ENCODE measurements at regions not wholly inside any gene's neighbourhood (a gene's known extent, or its start where the extent isn't known, plus 50 kb on each side); places are given as distances from the start of the nearest gene placed in this dataset.

DNA sequence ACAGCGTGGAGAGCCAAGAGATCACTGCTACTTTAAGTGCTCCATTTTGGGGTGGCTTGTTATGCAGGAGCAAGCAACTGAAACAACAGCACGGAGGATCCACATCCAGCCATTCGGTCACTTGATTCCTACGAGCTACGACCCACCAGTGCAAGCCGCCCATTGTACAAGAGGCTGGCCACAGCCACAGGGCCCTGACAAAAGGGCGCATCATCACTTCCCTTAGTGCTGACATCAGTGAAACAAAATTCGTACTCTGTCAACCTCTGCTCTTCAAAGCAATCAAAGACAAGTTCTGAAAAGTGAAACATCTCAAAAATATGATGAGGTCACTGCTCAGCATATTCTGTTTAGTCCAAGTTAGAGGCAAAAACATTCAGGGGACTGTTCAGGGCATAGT is 168.4 kb downstream of the GADD45G start (continued):
- TF ChIP-seq EZH2phosphoT487 (IDR thresholded peaks at IDR 0.05; ENCODE audit: borderline replicate concordance) (no peak), POLR2AphosphoS5 (IDR thresholded peaks at IDR 0.05; ENCODE audit: low read depth, low read length) (no peak), EZH2 (IDR thresholded peaks at IDR 0.05) (no peak)
- TF ChIP-seq, protein P1, sequence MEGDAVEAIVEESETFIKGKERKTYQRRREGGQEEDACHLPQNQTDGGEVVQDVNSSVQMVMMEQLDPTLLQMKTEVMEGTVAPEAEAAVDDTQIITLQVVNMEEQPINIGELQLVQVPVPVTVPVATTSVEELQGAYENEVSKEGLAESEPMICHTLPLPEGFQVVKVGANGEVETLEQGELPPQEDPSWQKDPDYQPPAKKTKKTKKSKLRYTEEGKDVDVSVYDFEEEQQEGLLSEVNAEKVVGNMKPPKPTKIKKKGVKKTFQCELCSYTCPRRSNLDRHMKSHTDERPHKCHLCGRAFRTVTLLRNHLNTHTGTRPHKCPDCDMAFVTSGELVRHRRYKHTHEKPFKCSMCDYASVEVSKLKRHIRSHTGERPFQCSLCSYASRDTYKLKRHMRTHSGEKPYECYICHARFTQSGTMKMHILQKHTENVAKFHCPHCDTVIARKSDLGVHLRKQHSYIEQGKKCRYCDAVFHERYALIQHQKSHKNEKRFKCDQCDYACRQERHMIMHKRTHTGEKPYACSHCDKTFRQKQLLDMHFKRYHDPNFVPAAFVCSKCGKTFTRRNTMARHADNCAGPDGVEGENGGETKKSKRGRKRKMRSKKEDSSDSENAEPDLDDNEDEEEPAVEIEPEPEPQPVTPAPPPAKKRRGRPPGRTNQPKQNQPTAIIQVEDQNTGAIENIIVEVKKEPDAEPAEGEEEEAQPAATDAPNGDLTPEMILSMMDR (IDR thresholded peaks at IDR 0.05 in 2 of 3, conservative IDR thresholded peaks at IDR 0.05 in 1 of 3; ENCODE audit: borderline replicate concordance in 1 of 3, insufficient read depth in 1 of 3, low read depth in 2 of 3, low read length in 2 of 3) = no peak

DNA sequence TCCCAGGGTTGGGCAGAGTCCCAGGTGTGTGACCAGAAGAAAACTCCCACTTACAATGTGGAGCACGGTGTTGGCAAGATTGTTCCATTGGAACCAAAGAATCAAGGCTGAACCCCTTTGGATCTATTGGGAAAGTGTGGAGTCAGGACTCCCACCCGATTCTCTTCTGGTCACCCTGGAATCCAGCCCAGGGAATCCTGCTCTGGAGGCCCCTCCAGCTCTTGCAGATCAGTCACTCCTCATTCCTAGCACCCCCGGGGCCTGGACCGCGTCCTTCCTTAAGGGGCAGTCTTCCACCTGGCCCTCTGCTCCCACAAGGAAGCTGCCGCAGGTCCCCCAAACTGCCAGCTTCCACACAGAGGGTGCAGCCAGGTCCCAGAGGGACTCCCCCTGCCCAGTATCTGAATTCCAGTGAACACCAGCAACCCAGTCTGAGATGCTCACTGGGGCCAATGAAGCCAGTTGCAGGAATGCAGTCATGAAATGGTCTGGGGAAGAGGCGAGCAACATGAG is 170.1 kb downstream of the GADD45G start:
- H3K79me2 ChIP-seq (ENCODE audit: insufficient read depth, low read length) = no peaks in the 10 kb centered on the region
- H4K20me1 ChIP-seq (ENCODE audit: insufficient read depth) = no peaks in the 10 kb centered on the region
- H3K9me3 ChIP-seq (ENCODE audit: control insufficient read depth in 1 of 2, insufficient read depth in 1 of 2, low read depth in 1 of 2, low read length in 2 of 2) = no peaks in the 10 kb centered on the region
- RAD21 ChIA-PET (ENCODE audit: low non-redundant PET in 1 of 2, low total read pairs in 2 of 2, uncharacterized antibody in 2 of 2, unreplicated experiment in 2 of 2) = no interaction called here
- BruUV-seq (replicated peaks) = no TSS peak
- intact Hi-C loops (cut with micrococcal nuclease) = no loop called here
- H3K9ac ChIP-seq (ENCODE audit: low read length) = no peak overlapping the region
- POLR2A ChIA-PET = no interaction called here
- H2AFZ ChIP-seq (ENCODE audit: low read depth, low read length, poor library complexity, severe bottlenecking) = no peak overlapping the region
- CTCF ChIA-PET = no interaction called here
- ATAC-seq (no peak), DNase-seq (ENCODE audit: low read depth, low spot score) (no peak)
- H3K9me2 ChIP-seq (ENCODE audit: insufficient read depth) = no peaks in the 10 kb centered on the region
- no peak overlapping the region for H3K4me3 ChIP-seq (replicated peaks in 1 of 2; ENCODE audit: low read depth in 1 of 2, low read length in 2 of 2)
- H3K27me3 ChIP-seq (ENCODE audit: insufficient read depth, low read length) = peaks cover 41% of the 10 kb centered on the region
- TF ChIP-seq TCF7L2 (IDR thresholded peaks at IDR 0.05; ENCODE audit: borderline replicate concordance, extremely low read depth, insufficient read depth, insufficient read length) (no peak), POLR2AphosphoS5 (IDR thresholded peaks at IDR 0.05; ENCODE audit: low read depth, low read length) (no peak), SRF (IDR thresholded peaks at IDR 0.05; ENCODE audit: low read depth) (no peak), CBX3 (IDR thresholded peaks at IDR 0.05; ENCODE audit: low read depth) (no peak), RAD21 (IDR thresholded peaks at IDR 0.05; ENCODE audit: low read depth) (no peak), SIN3A (IDR thresholded peaks at IDR 0.05; ENCODE audit: low read depth) (no peak), SP1 (IDR thresholded peaks at IDR 0.05; ENCODE audit: low read depth) (no peak), ZFX (IDR thresholded peaks at IDR 0.05) (no peak), EZH2phosphoT487 (IDR thresholded peaks at IDR 0.05; ENCODE audit: borderline replicate concordance) (no peak), ELF1 (IDR thresholded peaks at IDR 0.05; ENCODE audit: borderline replicate concordance, low read depth) (no peak), JUND (IDR thresholded peaks at IDR 0.05) (no peak), ZNF274 (IDR thresholded peaks at IDR 0.05; ENCODE audit: low read depth, low read length) (no peak), EGR1 (IDR thresholded peaks at IDR 0.05; ENCODE audit: low read depth) (no peak), EZH2 (IDR thresholded peaks at IDR 0.05) (no peak), CEBPB (IDR thresholded peaks at IDR 0.05; ENCODE audit: low read depth) (no peak), YY1 (IDR thresholded peaks at IDR 0.05; ENCODE audit: extremely low read depth, insufficient replicate concordance, low read depth, low read length) (no peak)
- TF ChIP-seq, protein P1 (IDR thresholded peaks at IDR 0.05 in 2 of 3, conservative IDR thresholded peaks at IDR 0.05 in 1 of 3; ENCODE audit: borderline replicate concordance in 1 of 3, insufficient read depth in 1 of 3, low read depth in 2 of 3, low read length in 2 of 3) = no peak
- TF ChIP-seq, protein P2, sequence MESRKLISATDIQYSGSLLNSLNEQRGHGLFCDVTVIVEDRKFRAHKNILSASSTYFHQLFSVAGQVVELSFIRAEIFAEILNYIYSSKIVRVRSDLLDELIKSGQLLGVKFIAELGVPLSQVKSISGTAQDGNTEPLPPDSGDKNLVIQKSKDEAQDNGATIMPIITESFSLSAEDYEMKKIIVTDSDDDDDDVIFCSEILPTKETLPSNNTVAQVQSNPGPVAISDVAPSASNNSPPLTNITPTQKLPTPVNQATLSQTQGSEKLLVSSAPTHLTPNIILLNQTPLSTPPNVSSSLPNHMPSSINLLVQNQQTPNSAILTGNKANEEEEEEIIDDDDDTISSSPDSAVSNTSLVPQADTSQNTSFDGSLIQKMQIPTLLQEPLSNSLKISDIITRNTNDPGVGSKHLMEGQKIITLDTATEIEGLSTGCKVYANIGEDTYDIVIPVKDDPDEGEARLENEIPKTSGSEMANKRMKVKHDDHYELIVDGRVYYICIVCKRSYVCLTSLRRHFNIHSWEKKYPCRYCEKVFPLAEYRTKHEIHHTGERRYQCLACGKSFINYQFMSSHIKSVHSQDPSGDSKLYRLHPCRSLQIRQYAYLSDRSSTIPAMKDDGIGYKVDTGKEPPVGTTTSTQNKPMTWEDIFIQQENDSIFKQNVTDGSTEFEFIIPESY (IDR thresholded peaks at IDR 0.05; ENCODE audit: extremely low read depth, insufficient replicate concordance, low read length) = no peak
- H3K4me1 ChIP-seq (ENCODE audit: control insufficient read depth in 1 of 2, insufficient read depth in 2 of 2, low read length in 2 of 2) = no peaks in the 10 kb centered on the region
- no peak overlapping the region for H3K27ac ChIP-seq (ENCODE audit: low read depth, low read length)
- H3K4me2 ChIP-seq (ENCODE audit: low read length) = no peak overlapping the region
- no peaks in the 10 kb centered on the region for H3K36me3 ChIP-seq (ENCODE audit: control insufficient read depth in 1 of 2, insufficient read depth in 2 of 2, low read length in 2 of 2)
